GM18502 (cell line): ENCODE measurements at regions not wholly inside any gene's neighbourhood (a gene's known extent, or its start where the extent isn't known, plus 50 kb on each side); places are given as distances from the start of the nearest gene placed in this dataset.

Source experiments
- ATAC-seq: cut with Tn5 transposase; IDR thresholded peaks from one replicate; pipeline ENCODE4 v1.9.1; 2021; ENCODE audit warnings: mild to moderate bottlenecking; ENCODE audit not compliant: unreplicated experiment, poor library complexity

DNA sequence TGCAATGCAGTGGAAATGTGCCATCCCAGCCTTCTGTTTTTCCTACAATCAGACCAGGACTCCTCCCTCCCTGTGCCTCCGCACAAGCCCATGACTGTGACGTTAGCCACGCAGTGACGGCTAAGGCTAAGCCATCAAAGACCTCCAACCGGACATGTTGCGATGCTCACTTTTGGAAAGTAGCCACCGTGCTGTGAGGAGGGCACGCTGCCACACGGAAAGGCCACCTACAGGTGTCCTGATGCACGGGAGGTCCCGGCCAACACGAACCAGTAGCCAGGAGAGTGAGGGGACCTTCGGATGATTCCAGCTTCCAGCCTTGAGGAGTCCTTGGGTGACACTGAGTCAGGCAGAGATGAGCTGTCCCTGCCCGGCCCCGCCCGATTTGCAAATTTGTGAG lies 53.9 kb downstream of the FOXL1 start:
- ATAC-seq: no peak

DNA sequence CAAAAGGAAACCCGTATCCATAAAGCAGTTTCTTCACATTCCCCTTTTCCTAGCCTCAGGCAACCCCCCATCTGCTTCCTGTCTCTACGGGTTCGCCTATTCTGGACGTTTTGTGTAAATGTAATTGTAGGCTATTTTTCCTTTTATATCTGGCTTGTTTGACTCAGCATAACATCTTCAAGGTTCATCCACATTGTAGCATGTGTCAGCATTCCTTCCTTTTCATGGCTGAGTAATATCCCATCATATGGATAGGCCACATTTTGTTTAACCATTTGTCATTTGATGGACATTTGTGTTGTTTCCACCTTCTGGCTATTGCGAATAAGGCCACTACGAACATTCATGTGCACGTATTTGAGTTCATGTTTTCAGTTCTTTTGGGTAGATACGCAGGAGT lies 54.6 kb downstream of the FOXL1 start:
- no peak for ATAC-seq

DNA sequence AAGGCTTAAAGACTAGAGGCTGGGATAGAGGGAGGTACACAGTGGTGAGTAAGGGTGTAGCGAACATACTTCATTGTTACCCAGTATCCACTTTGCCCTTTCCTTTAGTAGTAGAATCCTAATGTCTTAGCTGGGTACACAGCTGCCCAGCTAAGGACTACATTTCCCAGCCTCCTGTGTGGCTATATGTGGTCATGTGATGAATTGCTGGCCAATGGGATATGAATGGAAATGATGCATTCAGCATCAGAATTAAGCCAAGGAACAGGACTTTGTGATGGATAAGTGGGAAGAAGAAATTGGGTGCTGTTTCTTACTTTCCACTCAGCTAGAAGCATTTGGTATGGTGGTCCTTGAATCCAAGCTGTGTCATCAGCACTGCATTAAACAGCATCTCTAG lies 55.9 kb downstream of the FOXL1 start:
- no peak for ATAC-seq

DNA sequence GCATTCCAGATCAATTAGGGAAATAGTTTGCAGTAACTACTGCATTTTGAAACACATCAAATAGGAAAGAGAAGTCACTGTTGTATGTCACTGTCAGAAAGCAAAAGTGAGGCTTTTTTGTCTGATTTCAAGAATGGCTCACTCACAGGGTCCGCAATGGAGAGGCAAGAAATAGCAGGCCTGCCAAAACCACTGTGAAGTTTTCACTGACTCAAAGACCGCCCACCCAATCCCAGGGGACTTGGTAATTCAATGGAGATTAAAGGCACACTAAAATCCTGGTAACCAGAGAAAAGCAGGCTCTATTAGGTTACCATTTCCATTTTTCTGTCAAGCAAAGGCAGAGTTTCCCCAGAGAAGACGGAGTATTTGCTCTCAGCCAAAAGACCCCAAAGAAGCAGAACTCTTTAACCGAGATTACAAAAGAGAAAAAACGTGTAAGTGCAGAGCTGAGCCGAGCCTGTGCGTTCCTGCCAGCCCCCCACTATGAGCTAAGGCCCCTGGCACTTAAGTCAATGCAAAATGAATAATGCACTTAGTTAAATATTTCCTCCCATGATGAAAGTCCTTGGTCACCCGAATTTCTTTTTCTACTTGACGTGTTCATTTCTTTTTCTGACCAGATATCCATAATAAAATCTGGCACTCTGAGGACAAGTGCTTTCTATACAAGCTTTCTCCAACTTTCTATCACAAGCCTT lies 57.0 kb downstream of the FOXL1 start:
- ATAC-seq: no peak

DNA sequence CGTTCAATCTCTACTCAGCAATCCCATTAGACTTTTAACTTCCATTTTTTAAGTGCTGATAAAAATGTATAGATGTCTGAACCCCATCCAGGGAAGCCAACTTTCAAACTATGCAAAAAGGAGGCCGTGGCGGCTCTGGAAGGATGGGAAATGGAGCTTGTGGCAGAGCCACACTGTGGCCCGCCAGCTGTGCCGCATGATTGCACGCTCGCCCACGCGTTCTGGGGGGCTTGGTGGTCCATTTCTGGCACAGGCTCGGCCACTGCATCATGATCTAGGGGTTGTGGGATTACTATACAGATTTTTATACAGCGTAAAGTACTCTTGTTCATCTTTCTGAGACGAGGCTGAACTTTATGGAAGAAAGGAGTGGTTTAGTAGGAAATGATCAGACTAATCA lies 57.6 kb downstream of the FOXL1 start:
- ATAC-seq: no peak

DNA sequence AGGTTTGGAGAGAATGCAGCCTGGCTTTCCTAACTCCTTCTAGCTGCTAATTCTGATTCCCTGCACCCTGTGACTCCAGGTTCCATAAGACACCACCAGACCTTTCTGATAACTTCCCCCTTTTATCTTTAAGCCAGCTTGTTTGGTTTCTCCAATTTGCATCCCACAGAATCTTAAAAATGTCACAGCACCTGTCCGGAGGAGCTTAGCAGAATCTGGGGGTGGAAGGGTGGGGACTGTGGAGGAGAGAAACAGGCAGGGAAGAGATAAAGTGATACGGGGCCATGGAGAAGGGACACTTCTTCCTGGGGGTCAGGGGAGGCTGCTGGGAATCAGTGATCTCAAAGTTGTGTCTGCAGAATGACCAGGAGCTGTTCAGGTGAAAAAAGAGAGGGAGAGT lies 59.4 kb downstream of the FOXL1 start:
- ATAC-seq: no peak

DNA sequence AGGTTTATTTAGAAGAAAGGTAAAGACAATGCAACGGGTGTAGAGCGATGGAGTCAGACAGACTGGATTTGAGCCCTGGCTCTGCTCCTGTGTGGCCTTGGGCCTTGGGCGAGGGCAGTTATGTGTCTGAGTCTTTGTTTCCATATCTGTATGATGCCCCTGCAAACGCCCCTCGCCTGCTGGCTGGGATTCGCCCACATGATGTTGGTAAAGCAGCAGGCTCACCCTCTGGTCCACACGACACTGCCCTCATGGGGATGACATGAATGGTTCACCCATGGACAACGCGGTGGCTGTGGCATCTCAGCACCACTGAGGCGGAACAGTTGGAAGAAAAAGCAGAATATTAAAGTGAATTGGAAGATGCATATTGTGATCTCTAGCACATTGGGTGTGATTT lies 60.3 kb downstream of the FOXL1 start:
- no peak for ATAC-seq

DNA sequence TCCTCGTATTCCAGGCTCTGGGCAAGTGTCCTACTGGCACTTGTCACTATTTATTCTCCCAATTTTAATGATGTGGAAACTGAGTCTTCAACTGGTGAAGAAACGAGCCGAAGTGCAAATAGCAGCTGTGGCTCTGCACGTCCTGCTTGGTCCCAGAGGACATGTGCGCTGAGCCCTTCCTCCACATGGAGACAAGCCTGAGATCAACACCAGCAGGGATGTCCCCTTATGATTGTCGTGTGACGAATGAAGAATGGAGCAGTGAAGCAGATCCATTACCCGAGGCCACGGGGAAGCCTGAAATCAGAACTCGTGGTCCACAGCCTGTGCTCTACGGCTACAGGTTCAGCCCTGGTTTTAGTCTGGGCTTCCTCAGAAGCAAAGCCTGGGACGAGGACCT lies 61.0 kb downstream of the FOXL1 start:
- no peak for ATAC-seq

DNA sequence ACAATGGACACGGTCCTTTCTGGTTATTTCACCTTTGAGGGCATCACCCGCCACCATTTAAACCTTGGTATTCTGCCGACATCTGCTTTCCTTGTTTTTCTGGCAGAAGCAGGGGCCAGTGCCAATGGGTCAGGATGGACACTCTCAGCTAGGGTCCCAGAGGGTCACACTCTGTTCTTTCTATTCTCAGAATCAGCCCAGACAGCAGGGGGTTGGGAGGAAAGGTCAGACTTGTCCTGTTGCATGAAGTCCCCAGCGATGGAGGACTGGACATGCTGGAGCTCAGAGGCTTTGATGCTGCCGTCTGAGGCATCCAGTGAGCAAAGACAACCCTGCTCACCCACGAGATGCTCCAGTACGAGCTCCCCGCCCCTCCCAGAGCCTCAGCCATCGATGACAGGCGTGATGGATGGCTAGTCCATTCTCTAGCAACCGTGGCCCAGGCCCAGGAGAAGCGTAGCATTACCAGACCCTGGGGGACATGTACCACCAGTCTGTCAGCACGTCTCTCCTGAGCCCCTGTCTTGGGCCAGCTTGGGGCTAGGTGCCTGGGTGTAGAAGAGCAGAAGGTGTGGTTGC lies 62.0 kb downstream of the FOXL1 start:
- no peak for ATAC-seq

DNA sequence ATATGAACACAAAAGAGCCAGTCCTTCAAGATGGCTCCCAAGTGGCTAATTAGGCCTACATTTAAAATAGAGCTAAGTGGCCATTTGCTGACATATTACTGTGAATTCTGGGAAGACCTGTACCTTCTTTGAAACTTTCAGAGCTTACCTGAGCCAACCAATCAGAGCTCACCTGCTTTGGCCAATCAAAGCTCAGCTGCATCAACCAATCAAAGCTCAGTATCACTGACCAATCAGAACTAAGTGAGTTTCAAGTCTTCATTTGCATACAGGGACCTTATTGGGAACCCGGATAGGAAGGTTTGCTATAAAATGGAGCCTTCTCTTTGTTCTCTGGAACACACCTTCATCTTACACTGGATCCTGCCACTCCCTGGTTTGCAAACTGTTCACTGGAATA lies 63.7 kb downstream of the FOXL1 start:
- no peak for ATAC-seq

DNA sequence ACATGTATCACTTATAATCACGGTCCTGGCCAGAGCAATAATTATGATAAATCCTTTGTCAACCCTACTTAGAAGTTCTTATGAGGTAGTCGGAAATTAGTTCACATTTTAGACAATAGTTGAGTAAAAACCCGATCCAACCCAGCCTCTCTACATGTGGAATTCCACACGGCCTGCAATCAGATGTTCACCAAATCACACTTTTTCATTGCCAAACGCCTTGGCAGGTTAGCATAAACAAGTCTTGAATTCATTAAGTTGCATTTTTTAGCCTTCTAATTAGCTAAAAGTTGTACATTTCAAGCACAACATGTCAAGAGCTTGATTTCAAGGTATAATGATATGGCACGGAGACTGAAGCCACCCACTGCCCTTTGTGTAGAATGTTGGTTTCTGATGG lies 65.3 kb downstream of the FOXL1 start:
- no peak for ATAC-seq

DNA sequence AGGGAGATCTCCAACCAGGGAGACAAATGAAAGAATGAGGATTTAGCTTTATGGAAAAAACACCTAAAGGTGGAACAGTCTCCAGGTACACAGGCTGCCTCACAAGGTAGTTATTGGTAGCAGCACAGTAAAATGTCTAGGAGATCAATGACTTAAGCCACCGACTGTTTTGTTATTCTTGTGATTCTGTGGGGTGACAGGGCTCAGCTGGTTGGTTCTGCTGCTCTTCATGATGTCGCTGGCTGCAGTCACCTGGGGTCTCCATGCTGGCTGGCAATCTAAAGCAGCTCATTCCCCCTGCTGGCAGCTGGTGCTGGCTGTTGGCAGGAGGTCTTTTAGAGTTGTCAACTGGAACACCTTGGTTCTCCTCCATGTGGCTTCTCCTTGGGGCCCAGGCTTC lies 69.2 kb downstream of the FOXL1 start:
- ATAC-seq: no peak

DNA sequence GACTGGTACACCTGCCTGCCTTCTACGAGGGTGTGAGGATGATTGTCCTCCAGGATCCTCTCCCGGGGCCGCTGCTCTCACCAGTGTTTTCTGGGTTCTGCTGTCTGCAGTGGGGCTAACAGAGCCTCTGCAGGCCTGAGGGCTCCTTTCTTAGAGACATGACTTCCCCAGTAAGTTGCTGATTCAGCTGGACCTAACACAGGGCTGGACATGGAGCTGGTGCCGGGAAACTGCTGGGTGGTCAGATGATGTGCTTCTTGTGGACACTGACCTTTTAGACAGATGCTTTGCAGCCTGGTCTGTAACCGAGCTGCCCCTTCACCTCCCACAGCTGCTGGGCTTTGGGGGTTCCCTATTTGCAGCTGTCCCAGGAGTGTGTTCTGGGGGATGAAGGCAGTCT lies 71.5 kb downstream of the FOXL1 start:
- ATAC-seq: no peak

DNA sequence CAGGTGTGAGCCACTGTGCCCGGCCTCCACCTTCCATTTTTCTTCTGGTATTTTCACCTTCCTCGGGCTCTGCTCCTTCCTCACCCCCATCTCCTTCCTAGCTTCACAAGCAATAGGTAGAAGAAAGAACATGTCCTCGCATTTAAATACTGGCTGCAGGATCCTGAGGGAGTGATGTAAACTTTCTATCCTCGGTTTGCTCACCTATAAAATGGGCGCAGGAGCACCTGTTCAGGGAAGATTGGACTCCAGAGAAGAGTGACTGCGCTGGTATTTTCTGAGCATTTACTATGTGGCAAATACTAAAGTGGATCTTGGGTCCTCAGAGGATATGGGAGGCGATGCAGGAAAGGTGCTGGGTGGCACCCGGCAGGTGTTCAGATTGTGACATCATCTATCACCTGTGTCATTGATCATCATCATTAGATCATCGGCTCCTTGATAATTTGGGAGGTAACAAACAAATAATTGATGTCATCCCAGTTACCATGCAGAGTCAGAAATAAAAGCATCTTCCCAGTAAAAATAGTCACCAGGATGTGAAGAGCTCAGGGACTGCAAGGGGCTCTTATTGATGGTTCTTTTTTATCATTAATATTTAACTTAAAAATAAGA lies 72.8 kb downstream of the FOXL1 start:
- no peak for ATAC-seq

DNA sequence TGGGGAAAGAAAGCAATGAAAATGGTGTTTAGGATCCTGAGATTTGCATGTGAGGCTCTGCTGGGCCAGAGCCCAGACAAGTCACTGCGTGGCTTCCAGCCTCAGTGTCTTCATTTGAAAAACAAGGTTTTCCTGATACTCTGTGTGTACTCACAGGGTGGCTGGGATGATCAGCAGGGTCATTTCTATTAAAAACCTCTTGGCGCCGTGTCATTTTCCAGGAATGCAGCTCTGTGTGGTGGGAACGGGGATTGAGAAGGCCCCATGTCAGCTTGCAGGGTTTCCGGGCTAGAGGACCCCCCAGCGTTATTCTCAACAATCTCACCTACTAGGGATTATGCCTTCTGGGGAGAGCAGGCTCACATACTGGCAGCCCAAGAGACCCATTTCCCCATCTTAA lies 73.5 kb downstream of the FOXL1 start:
- ATAC-seq: no peak

DNA sequence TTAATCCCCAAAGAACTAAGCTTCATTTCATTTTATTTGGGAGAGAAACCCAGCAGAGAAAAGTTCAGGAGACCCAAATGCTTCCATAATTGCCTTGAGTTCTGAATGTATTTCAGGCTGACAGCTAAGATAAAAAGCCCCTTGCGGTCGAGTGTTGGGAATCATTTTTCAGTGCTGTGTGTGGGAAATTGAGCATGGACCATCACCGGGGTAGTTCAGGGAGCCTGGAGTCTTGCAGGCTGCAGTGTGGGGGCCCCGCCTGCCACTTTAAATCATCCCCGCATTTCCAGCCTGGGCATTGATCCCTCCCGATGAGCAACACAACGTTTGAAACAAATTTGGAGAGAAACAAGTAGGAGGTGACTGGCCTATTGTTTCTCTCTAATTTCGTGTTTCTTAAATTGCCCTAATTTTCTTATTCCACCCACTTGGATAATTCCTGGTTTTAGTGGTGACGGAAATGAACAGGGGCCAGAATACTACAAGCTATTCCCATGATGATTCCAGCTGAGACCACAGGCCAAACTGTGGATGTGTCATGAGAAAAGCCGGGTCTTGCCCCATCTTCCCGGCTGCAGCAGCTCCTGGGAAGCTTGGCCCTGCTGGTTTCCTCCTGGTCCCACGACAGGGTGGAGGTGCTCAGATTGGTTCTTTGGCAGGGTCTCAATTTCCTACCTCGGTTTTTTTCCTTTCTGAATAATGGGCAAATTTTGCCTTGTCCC lies 75.1 kb downstream of the FOXL1 start:
- ATAC-seq: no peak

DNA sequence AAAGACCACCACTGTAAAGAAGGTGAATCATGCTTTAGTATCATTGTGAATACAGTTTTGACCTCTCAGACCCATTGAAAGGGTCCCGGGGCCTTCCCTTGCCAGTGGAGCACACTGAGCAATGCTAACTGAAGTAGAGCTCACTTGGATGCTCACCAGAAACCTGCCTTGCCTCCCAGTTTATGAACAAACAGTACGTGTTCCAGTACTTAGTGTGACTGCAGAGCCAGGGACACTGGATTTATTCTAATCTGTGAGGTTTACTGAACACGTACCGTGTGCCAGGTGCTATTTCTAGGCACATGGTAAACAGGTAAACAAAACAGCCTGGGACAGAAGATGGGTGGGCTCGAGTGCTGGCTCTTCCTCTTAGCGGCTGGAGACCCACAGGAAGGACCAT lies 79.6 kb downstream of the FOXL1 start:
- no peak for ATAC-seq

DNA sequence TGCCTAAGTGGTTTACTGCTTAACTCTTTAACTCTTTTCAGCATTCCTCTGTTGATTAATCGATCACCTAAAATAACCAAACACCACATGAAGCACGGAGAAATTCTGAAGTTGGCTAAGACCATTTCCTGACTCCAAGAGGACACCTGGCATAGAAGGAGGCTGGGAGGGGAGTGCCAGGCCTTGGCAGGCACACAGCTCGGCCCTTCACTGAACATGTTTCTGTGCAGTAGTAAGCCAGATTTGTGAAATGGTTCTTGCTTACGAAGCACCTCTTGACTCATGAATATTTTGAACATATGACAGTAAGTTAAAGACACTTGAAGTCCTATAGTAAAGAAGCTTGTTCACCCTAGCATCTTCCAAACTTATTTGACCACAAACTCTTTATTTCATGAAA lies 82.3 kb downstream of the FOXL1 start:
- no peak for ATAC-seq

DNA sequence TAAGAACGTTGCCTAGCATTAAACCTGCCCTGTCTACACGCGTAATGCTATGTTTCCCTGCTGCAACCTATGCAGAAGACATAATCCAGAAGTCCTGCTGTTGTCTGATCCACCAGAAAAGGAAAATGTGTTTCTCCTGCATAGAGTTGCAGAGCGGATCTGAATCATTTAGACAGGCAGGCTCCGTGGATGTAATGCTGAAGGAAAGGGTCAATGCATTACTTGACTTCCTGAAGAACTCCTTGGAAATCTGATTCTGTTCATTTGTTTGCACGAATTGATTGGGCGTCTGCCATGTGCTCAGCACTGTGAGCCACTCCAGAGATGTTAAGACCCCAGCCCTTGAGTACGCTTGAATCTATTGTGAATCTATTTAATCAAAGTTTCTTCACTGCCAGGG lies 83.4 kb downstream of the FOXL1 start:
- no peak for ATAC-seq

DNA sequence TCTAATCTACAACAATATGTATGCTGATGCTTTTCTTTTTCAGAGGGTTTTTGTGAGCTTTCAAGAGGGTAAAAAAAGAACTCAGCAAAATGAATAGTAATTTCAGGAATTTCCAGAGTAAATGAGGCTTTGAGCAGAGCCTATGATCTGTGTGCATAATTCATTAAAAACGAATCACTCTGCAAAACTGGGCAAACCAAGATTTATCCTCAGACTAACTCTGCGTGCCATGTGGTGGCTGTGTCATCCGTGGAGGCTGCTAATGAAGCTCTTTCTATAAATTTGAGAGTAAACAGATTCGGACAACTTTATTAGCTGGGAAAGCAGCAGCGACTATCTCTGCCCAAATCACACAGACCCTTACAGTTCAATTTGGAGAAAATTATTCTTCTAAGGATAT lies 83.8 kb downstream of the FOXL1 start:
- ATAC-seq: no peak

DNA sequence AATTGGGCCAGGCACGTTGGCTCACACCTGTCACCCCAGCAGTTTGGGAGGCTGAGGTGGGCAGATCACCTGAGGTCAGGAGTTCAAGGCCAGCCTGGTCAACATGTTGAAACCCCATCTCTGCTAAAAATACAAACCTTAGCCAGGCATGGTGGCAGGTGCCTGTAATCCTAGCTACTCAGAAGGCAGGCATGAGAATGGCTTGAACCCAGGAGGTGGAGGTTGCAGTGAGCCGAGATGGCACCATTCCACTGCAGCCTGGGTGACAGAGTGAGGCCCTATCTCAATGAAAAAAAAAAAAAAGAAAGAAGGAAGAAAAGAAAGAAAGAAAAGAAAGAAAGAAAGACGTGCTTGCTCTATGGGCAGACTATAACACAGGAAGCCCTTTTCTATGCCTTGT lies 84.4 kb downstream of the FOXL1 start:
- ATAC-seq: no peak
